Endodermal cell (in vitro differentiated cells): ENCODE measurements at regions not wholly inside any gene's neighbourhood (a gene's known extent, or its start where the extent isn't known, plus 50 kb on each side); places are given as distances from the start of the nearest gene placed in this dataset.

Experiments used
- DNase-seq: peaks from one replicate; pipeline ENCODE4 v3.0.0-alpha.2; 2017
- H3K27ac ChIP-seq: 2 replicates; pipeline ENCODE4 v1.5.1; 2013; ENCODE audit warnings: mild to moderate bottlenecking, low read depth, low read length, moderate library complexity
- H3K27me3 ChIP-seq: 2 replicates; pipeline ENCODE4 v1.6.1; 2013; ENCODE audit warnings: mild to moderate bottlenecking, low read length, moderate library complexity; ENCODE audit not compliant: insufficient read depth, control insufficient read depth, poor library complexity, severe bottlenecking
- H3K36me3 ChIP-seq: 2 replicates; pipeline ENCODE4 v1.7.0; 2013; ENCODE audit warnings: mild to moderate bottlenecking, low read length, moderate library complexity; ENCODE audit not compliant: control insufficient read depth, insufficient read depth
- H3K4me1 ChIP-seq: one replicate; pipeline ENCODE4 v1.7.0; 2013; ENCODE audit warnings: low read length; ENCODE audit not compliant: control insufficient read depth, insufficient read depth
- H3K4me3 ChIP-seq: 2 replicates; pipeline ENCODE4 v1.5.1; 2013; ENCODE audit warnings: mild to moderate bottlenecking, low read length, moderate library complexity
- H3K9ac ChIP-seq: 2 replicates; pipeline ENCODE4 v1.6.1; 2013; ENCODE audit warnings: mild to moderate bottlenecking, low read length, moderate library complexity; ENCODE audit not compliant: poor library complexity, severe bottlenecking; ENCODE audit errors: extremely low read depth
- H3K9me3 ChIP-seq: 2 replicates; pipeline ENCODE4 v1.6.1; 2013; ENCODE audit warnings: mild to moderate bottlenecking, low read length, moderate library complexity; ENCODE audit not compliant: control insufficient read depth
- H3K27ac Mint-ChIP-seq: 2 replicates; pipeline ENCODE4 v1.8.0; 2020; ENCODE audit warnings: mixed read lengths
- H3K27me3 Mint-ChIP-seq: 2 replicates; pipeline ENCODE4 v1.8.0; 2021; ENCODE audit warnings: mild to moderate bottlenecking, mixed read lengths; ENCODE audit not compliant: insufficient read depth
- H3K36me3 Mint-ChIP-seq: 2 replicates; pipeline ENCODE4 v1.8.0; 2020; ENCODE audit warnings: low read depth, mixed read lengths
- H3K4me1 Mint-ChIP-seq: 2 replicates; pipeline ENCODE4 v1.8.0; 2020; ENCODE audit warnings: mixed read lengths
- H3K4me3 Mint-ChIP-seq: 2 replicates; pipeline ENCODE4 v1.8.0; 2020; ENCODE audit warnings: mild to moderate bottlenecking, moderate library complexity, mixed read lengths
- H3K9me3 Mint-ChIP-seq: 2 replicates; pipeline ENCODE4 v1.8.0; 2020; ENCODE audit warnings: mild to moderate bottlenecking, mixed read lengths
- WGBS, 2 experiments: methylation state at CpG; one replicate each; pipeline versions ENCODE4 v1.1.5 to v1.1.7; 2013; ENCODE audit warnings: missing lambda C conversion rate in 2 of 2, mixed read lengths in 1 of 2; ENCODE audit not compliant: insufficient coverage in 1 of 2, insufficient read length in 1 of 2; 5-methylcytosine and 5-hydroxymethylcytosine counted together
- TF ChIP-seq, protein P1 (sequence below): fragments of 200-600 bp; sonication (generic); conservative IDR thresholded peaks from 2 replicates; pipeline ENCODE4 v1.5.0; 2021; ENCODE audit warnings: antibody characterized with exemption, mild to moderate bottlenecking

DNA sequence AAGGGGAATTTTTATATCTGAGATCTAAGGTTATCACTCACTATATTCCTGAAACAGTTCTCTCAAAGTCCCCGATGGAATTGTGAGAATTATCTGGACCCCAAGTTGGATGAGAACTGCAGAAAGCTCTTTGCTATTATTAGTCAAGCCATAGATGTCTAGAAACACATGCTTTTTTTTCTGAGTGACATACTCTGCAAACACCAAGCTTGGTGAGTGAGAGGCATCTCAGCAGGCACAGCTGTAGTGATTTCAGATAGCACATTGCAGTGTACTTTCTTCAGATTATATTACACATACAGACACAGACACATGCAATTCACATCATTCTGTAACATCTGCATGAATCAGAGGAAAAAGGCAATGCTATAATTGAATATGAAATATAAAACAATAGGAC is 111.1 kb upstream of the UFL1 start:
- 76 to 100% methylated on average over 1 of the region's 1 CpG for WGBS, 2 experiments
- no peak overlapping the region for H3K27ac Mint-ChIP-seq
- H3K27me3 Mint-ChIP-seq = no peaks in the 10 kb centered on the region

DNA sequence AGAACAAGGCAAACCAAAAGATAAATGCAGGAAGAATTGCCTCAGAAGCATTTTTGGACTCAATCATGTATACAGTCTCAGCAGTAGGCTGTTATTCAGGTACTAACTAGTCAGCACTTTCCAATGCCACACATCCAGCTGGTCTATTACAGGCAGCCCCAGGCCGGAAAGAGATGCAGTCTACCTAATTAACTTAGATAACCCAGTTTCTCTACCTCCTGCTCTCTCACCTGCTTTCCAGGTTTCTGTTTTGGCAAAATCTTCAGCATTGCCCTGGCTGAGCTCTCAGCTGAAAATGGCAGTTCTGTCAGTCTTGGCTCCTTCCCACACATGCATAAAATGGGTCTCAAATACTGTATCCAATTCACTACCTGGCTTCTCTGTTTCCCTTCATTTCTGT is 101.3 kb upstream of the UFL1 start:
- H3K9me3 ChIP-seq = peaks cover 12% of the 10 kb centered on the region
- no peaks in the 10 kb centered on the region for H3K4me1 Mint-ChIP-seq
- H3K4me3 ChIP-seq = no peak overlapping the region
- no peak overlapping the region for H3K4me3 Mint-ChIP-seq
- H3K9me3 Mint-ChIP-seq = peaks cover 14% of the 10 kb centered on the region
- H3K36me3 ChIP-seq = no peaks in the 10 kb centered on the region
- H3K36me3 Mint-ChIP-seq = no peaks in the 10 kb centered on the region
- WGBS, 2 experiments = 71 to 93% methylated on average over 1 of the region's 1 CpG
- no peaks in the 10 kb centered on the region for H3K4me1 ChIP-seq
- H3K9ac ChIP-seq = no peak overlapping the region
- no peaks in the 10 kb centered on the region for H3K27me3 Mint-ChIP-seq
- no peak for DNase-seq
- TF ChIP-seq, protein P1, sequence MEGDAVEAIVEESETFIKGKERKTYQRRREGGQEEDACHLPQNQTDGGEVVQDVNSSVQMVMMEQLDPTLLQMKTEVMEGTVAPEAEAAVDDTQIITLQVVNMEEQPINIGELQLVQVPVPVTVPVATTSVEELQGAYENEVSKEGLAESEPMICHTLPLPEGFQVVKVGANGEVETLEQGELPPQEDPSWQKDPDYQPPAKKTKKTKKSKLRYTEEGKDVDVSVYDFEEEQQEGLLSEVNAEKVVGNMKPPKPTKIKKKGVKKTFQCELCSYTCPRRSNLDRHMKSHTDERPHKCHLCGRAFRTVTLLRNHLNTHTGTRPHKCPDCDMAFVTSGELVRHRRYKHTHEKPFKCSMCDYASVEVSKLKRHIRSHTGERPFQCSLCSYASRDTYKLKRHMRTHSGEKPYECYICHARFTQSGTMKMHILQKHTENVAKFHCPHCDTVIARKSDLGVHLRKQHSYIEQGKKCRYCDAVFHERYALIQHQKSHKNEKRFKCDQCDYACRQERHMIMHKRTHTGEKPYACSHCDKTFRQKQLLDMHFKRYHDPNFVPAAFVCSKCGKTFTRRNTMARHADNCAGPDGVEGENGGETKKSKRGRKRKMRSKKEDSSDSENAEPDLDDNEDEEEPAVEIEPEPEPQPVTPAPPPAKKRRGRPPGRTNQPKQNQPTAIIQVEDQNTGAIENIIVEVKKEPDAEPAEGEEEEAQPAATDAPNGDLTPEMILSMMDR = no peak
- no peaks in the 10 kb centered on the region for H3K27me3 ChIP-seq
- H3K27ac ChIP-seq = no peak overlapping the region
- no peak overlapping the region for H3K27ac Mint-ChIP-seq

More for the DNA sequence above, 111.1 kb upstream of the UFL1 start:
- no peaks in the 10 kb centered on the region for H3K36me3 Mint-ChIP-seq
- no peaks in the 10 kb centered on the region for H3K36me3 ChIP-seq
- H3K9ac ChIP-seq = no peak overlapping the region
- no peak overlapping the region for H3K4me3 ChIP-seq
- DNase-seq = no peak
- H3K4me1 Mint-ChIP-seq = no peaks in the 10 kb centered on the region
- H3K4me1 ChIP-seq = no peaks in the 10 kb centered on the region
- TF ChIP-seq, protein P1 = no peak
- H3K9me3 Mint-ChIP-seq = no peaks in the 10 kb centered on the region
- H3K27me3 ChIP-seq = no peaks in the 10 kb centered on the region
- no peak overlapping the region for H3K4me3 Mint-ChIP-seq
- H3K9me3 ChIP-seq = no peaks in the 10 kb centered on the region
- no peak overlapping the region for H3K27ac ChIP-seq

DNA sequence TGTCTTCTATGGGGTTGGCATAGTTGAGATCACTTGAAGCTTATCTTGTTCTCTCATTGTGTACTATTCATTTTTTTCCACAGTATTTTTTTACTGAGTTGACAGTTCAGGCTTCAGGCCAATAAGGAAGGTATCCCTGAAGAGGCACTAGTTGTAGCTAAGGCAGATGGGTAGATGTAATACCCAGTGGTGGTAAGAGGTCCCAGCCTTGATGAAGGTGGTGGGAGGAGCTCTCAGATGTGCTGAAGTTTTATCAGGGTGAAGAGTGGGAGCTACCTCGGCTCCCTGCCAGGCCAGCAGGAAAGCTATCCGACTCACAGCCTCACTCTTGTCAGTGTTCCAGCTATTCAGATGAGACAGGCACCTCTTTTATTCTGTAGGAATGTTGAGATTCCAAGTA is 87.7 kb upstream of the UFL1 start:
- no peaks in the 10 kb centered on the region for H3K36me3 Mint-ChIP-seq
- peaks cover 9% of the 10 kb centered on the region for H3K9me3 Mint-ChIP-seq
- H3K27ac Mint-ChIP-seq = no peak overlapping the region
- DNase-seq = no peak
- Histone ChIP-seq H3K9me3 (no peaks in the 10 kb centered on the region), H3K27ac (no peak overlapping the region), H3K4me3 (no peak overlapping the region), H3K9ac (no peak overlapping the region), H3K4me1 (no peaks in the 10 kb centered on the region), H3K36me3 (no peaks in the 10 kb centered on the region), H3K27me3 (no peaks in the 10 kb centered on the region)
- H3K4me3 Mint-ChIP-seq = no peak overlapping the region
- TF ChIP-seq, protein P1 = no peak
- no peaks in the 10 kb centered on the region for H3K27me3 Mint-ChIP-seq
- H3K4me1 Mint-ChIP-seq = no peaks in the 10 kb centered on the region
- 83 to 95% methylated on average over 1 to 2 of the region's 2 CpGs for WGBS, 2 experiments
